H9 (cell line): ENCODE measurements at regions not wholly inside any gene's neighbourhood (a gene's known extent, or its start where the extent isn't known, plus 50 kb on each side); places are given as distances from the start of the nearest gene placed in this dataset.

ENCODE experiments used
- DNase-seq: peaks from one replicate; pipeline ENCODE4 v3.0.0-alpha.2; 2017
- H2AFZ ChIP-seq: one replicate; pipeline ENCODE4 v1.6.1; 2013; ENCODE audit warnings: mild to moderate bottlenecking, low read length, control low read depth, moderate library complexity
- H2AK5ac ChIP-seq: 2 replicates; pipeline ENCODE4 v1.6.1; 2013; ENCODE audit warnings: low read length, control low read depth, mixed read lengths; ENCODE audit not compliant: insufficient read length
- H2BK120ac ChIP-seq: one replicate; pipeline ENCODE4 v1.6.1; 2013; ENCODE audit warnings: low read depth, mild to moderate bottlenecking, low read length, control low read depth, inconsistent platforms; ENCODE audit not compliant: poor library complexity, severe bottlenecking
- H2BK12ac ChIP-seq: 2 replicates; pipeline ENCODE4 v1.6.1; 2013; ENCODE audit warnings: low read length, control low read depth, mixed read lengths, low read depth; ENCODE audit not compliant: insufficient read length
- H2BK15ac ChIP-seq: 2 replicates; pipeline ENCODE4 v1.6.1; 2013; ENCODE audit warnings: low read depth, low read length, control low read depth
- H2BK20ac ChIP-seq: one replicate; pipeline ENCODE4 v1.6.1; 2013; ENCODE audit warnings: low read depth, mild to moderate bottlenecking, low read length, control low read depth, inconsistent platforms; ENCODE audit not compliant: poor library complexity, severe bottlenecking
- H2BK5ac ChIP-seq: 2 replicates; pipeline ENCODE4 v1.6.1; 2013; ENCODE audit warnings: low read length, control low read depth, mixed read lengths; ENCODE audit not compliant: insufficient read length
- H3K14ac ChIP-seq: 2 replicates; pipeline ENCODE4 v1.6.1; 2013; ENCODE audit warnings: low read length, control low read depth; ENCODE audit not compliant: insufficient read depth
- H3K18ac ChIP-seq: 2 replicates; pipeline ENCODE4 v1.6.1; 2013; ENCODE audit warnings: low read depth, mild to moderate bottlenecking, mixed read lengths, low read length, control low read depth; ENCODE audit not compliant: insufficient read length
- H3K23ac ChIP-seq: 2 replicates; pipeline ENCODE4 v1.6.1; 2013; ENCODE audit warnings: low read length, control low read depth, mixed read lengths, low read depth; ENCODE audit not compliant: insufficient read length
- H3K23me2 ChIP-seq: 2 replicates; pipeline ENCODE4 v1.6.1; 2013; ENCODE audit warnings: low read depth, mild to moderate bottlenecking, mixed read lengths, low read length, control low read depth; ENCODE audit not compliant: insufficient read length, poor library complexity, severe bottlenecking
- H3K27ac ChIP-seq: 2 replicates; pipeline ENCODE4 v1.5.1; 2013; ENCODE audit warnings: low read length, control low read depth, mixed read lengths, low read depth; ENCODE audit not compliant: insufficient read length
- H3K27me3 ChIP-seq: 2 replicates; pipeline ENCODE4 v1.6.1; 2013; ENCODE audit warnings: low read length, control low read depth, inconsistent platforms; ENCODE audit not compliant: insufficient read depth
- H3K4ac ChIP-seq: 2 replicates; pipeline ENCODE4 v1.6.1; 2013; ENCODE audit warnings: low read depth, mild to moderate bottlenecking, control low read depth, inconsistent platforms, low read length, moderate library complexity
- H3K4me1 ChIP-seq: 2 replicates; pipeline ENCODE4 v1.6.1; 2013; ENCODE audit warnings: low read length, control low read depth, inconsistent platforms; ENCODE audit not compliant: insufficient read depth
- H3K4me2 ChIP-seq: 2 replicates; pipeline ENCODE4 v1.6.1; 2013; ENCODE audit warnings: low read length, control low read depth, mixed read lengths; ENCODE audit not compliant: insufficient read length, insufficient read depth
- H3K56ac ChIP-seq: 2 replicates; pipeline ENCODE4 v1.6.1; 2013; ENCODE audit warnings: low read depth, mild to moderate bottlenecking, mixed read lengths, low read length, control low read depth; ENCODE audit not compliant: insufficient read length
- H3K79me1 ChIP-seq: 2 replicates; pipeline ENCODE4 v1.6.1; 2013; ENCODE audit warnings: low read depth, mild to moderate bottlenecking, moderate library complexity, low read length, control low read depth, inconsistent platforms; ENCODE audit not compliant: insufficient read depth, poor library complexity, severe bottlenecking
- H3K79me2 ChIP-seq: 2 replicates; pipeline ENCODE4 v1.6.1; 2013; ENCODE audit warnings: low read length, control low read depth, inconsistent platforms; ENCODE audit not compliant: insufficient read depth
- H3K9ac ChIP-seq: 2 replicates; pipeline ENCODE4 v1.6.1; 2013; ENCODE audit warnings: low read length, control low read depth, mixed read lengths; ENCODE audit not compliant: insufficient read length; ENCODE audit errors: extremely low read depth
- H3K9me3 ChIP-seq: one replicate; pipeline ENCODE4 v1.6.1; 2013; ENCODE audit warnings: low read depth, low read length, inconsistent platforms; ENCODE audit not compliant: control insufficient read depth
- H3T11ph ChIP-seq: one replicate; pipeline ENCODE4 v1.6.1; 2013; ENCODE audit warnings: mild to moderate bottlenecking, low read length, control low read depth, inconsistent platforms
- H4K20me1 ChIP-seq: one replicate; pipeline ENCODE4 v1.6.1; 2013; ENCODE audit not compliant: control insufficient read depth, insufficient read length, insufficient read depth
- H4K5ac ChIP-seq: 2 replicates; pipeline ENCODE4 v1.6.1; 2013; ENCODE audit warnings: low read depth, mild to moderate bottlenecking, mixed read lengths, low read length, control low read depth; ENCODE audit not compliant: insufficient read length
- H4K8ac ChIP-seq: replicated peaks from 2 replicates; pipeline ENCODE4 v1.6.1; 2013; ENCODE audit warnings: low read length, control low read depth, mixed read lengths, low read depth; ENCODE audit not compliant: insufficient read length
- H4K91ac ChIP-seq: 2 replicates; pipeline ENCODE4 v1.6.1; 2013; ENCODE audit warnings: low read depth, mild to moderate bottlenecking, moderate library complexity, mixed read lengths, low read length, control low read depth; ENCODE audit not compliant: insufficient read length
- H3K27ac Mint-ChIP-seq, 3 experiments: 2 replicates in 2 of 3; 3 replicates in 1 of 3; pipeline ENCODE4 v1.8.0; 2020 to 2021; ENCODE audit warnings: mixed read lengths in 3 of 3, mild to moderate bottlenecking in 1 of 3, moderate library complexity in 1 of 3
- H3K27me3 Mint-ChIP-seq: 2 replicates; pipeline ENCODE4 v1.8.0; 2021; ENCODE audit warnings: low read depth, mild to moderate bottlenecking, moderate library complexity, mixed read lengths
- H3K36me3 Mint-ChIP-seq, 3 experiments: 2 replicates in 2 of 3; 3 replicates in 1 of 3; pipeline ENCODE4 v1.8.0; 2020 to 2021; ENCODE audit warnings: low read depth in 3 of 3, mixed read lengths in 3 of 3; ENCODE audit not compliant: insufficient read depth in 1 of 3
- H3K4me1 Mint-ChIP-seq, 2 experiments: 2 replicates each; pipeline ENCODE4 v1.8.0; 2020; ENCODE audit warnings: mixed read lengths in 2 of 2
- H3K4me3 Mint-ChIP-seq, 2 experiments: 2 replicates in 1 of 2; 3 replicates in 1 of 2; pipeline ENCODE4 v1.8.0; 2020 to 2021; ENCODE audit warnings: mild to moderate bottlenecking in 2 of 2, mixed read lengths in 2 of 2, moderate library complexity in 1 of 2
- H3K9me3 Mint-ChIP-seq, 2 experiments: 2 replicates in 1 of 2; 3 replicates in 1 of 2; pipeline ENCODE4 v1.8.0; 2020; ENCODE audit warnings: mild to moderate bottlenecking in 2 of 2, mixed read lengths in 2 of 2, moderate library complexity in 1 of 2
- CTCF ChIP-seq: fragments of 200-600 bp; sonication (generic); conservative IDR thresholded peaks from 3 replicates; pipeline ENCODE4 v1.8.0; 2021; ENCODE audit warnings: antibody characterized with exemption, mild to moderate bottlenecking
- WGBS: extraction: QIAGEN DNeasy Blood & Tissue Kit; methylation state at CpG from one replicate; pipeline ENCODE4 v1.1.7; 2013; ENCODE audit warnings: missing lambda C conversion rate, low lambda C conversion rate, mixed read lengths; ENCODE audit not compliant: insufficient read length; ENCODE audit errors: extremely low coverage; 5-methylcytosine and 5-hydroxymethylcytosine counted together

- no peaks in the 10 kb centered on the region for H3K79me1 ChIP-seq
- H4K20me1 ChIP-seq = no peaks in the 10 kb centered on the region
- no peak overlapping the region for H2BK15ac ChIP-seq
- no peak overlapping the region for H3K4me3 Mint-ChIP-seq
- H3K36me3 Mint-ChIP-seq = peaks cover 0 to 3% (median 2%) of the 10 kb centered on the region in 3 experiments; a peak in 2 of 7 replicates
- TF ChIP-seq CTCF = no peak
- H4K91ac ChIP-seq = no peak overlapping the region
- no peak overlapping the region for H3K27ac ChIP-seq
- H3K79me2 ChIP-seq = no peaks in the 10 kb centered on the region
- H3K9me3 Mint-ChIP-seq = peaks cover 0 to 1% of the 10 kb centered on the region in 2 experiments; a peak in 2 of 5 replicates
- H2BK20ac ChIP-seq = no peak overlapping the region
- WGBS = no CpG with 5 or more reads among the region's 1 CpG
- H3K27ac Mint-ChIP-seq = no peak overlapping the region
- no peak overlapping the region for H2BK120ac ChIP-seq
- no peak overlapping the region for H3K14ac ChIP-seq
- H3K4me1 Mint-ChIP-seq = peaks cover 11 to 15% of the 10 kb centered on the region in 2 experiments
- no peak overlapping the region for H3K23ac ChIP-seq
- H3T11ph ChIP-seq = no peak overlapping the region
- H2AFZ ChIP-seq = no peak overlapping the region
- H3K18ac ChIP-seq = no peak overlapping the region
- H3K4ac ChIP-seq = no peak overlapping the region
- DNase-seq = no peak
- no peak overlapping the region for H2BK5ac ChIP-seq
- H3K23me2 ChIP-seq = no peaks in the 10 kb centered on the region
- no peaks in the 10 kb centered on the region for H3K4me1 ChIP-seq
- H2AK5ac ChIP-seq = no peak overlapping the region
- no peaks in the 10 kb centered on the region for H3K9me3 ChIP-seq
- H4K5ac ChIP-seq = no peak overlapping the region
- no peak overlapping the region for H3K56ac ChIP-seq
- no peak overlapping the region for H3K9ac ChIP-seq
- no peak overlapping the region for H3K4me2 ChIP-seq
- no peaks in the 10 kb centered on the region for H3K27me3 ChIP-seq
- no peak overlapping the region for H4K8ac ChIP-seq
- H2BK12ac ChIP-seq = no peak overlapping the region
- H3K27me3 Mint-ChIP-seq = no peaks in the 10 kb centered on the region
Observed at GRCh38 chr11:42713279-42713678, 598.5 kb upstream of the API5 start.
